Endodermal cell (in vitro differentiated cells): ENCODE measurements at regions not wholly inside any gene's neighbourhood (a gene's known extent, or its start where the extent isn't known, plus 50 kb on each side); places are given as distances from the start of the nearest gene placed in this dataset.

ENCODE experiments used
- DNase-seq: peaks from one replicate; pipeline ENCODE4 v3.0.0-alpha.2; 2017
- H3K27ac ChIP-seq: 2 replicates; pipeline ENCODE4 v1.5.1; 2013; ENCODE audit warnings: mild to moderate bottlenecking, low read depth, low read length, moderate library complexity
- H3K27me3 ChIP-seq: 2 replicates; pipeline ENCODE4 v1.6.1; 2013; ENCODE audit warnings: mild to moderate bottlenecking, low read length, moderate library complexity; ENCODE audit not compliant: insufficient read depth, control insufficient read depth, poor library complexity, severe bottlenecking
- H3K36me3 ChIP-seq: 2 replicates; pipeline ENCODE4 v1.7.0; 2013; ENCODE audit warnings: mild to moderate bottlenecking, low read length, moderate library complexity; ENCODE audit not compliant: control insufficient read depth, insufficient read depth
- H3K4me1 ChIP-seq: one replicate; pipeline ENCODE4 v1.7.0; 2013; ENCODE audit warnings: low read length; ENCODE audit not compliant: control insufficient read depth, insufficient read depth
- H3K4me3 ChIP-seq: 2 replicates; pipeline ENCODE4 v1.5.1; 2013; ENCODE audit warnings: mild to moderate bottlenecking, low read length, moderate library complexity
- H3K9ac ChIP-seq: 2 replicates; pipeline ENCODE4 v1.6.1; 2013; ENCODE audit warnings: mild to moderate bottlenecking, low read length, moderate library complexity; ENCODE audit not compliant: poor library complexity, severe bottlenecking; ENCODE audit errors: extremely low read depth
- H3K9me3 ChIP-seq: 2 replicates; pipeline ENCODE4 v1.6.1; 2013; ENCODE audit warnings: mild to moderate bottlenecking, low read length, moderate library complexity; ENCODE audit not compliant: control insufficient read depth
- H3K27ac Mint-ChIP-seq: 2 replicates; pipeline ENCODE4 v1.8.0; 2020; ENCODE audit warnings: mixed read lengths
- H3K27me3 Mint-ChIP-seq: 2 replicates; pipeline ENCODE4 v1.8.0; 2021; ENCODE audit warnings: mild to moderate bottlenecking, mixed read lengths; ENCODE audit not compliant: insufficient read depth
- H3K36me3 Mint-ChIP-seq: 2 replicates; pipeline ENCODE4 v1.8.0; 2020; ENCODE audit warnings: low read depth, mixed read lengths
- H3K4me1 Mint-ChIP-seq: 2 replicates; pipeline ENCODE4 v1.8.0; 2020; ENCODE audit warnings: mixed read lengths
- H3K4me3 Mint-ChIP-seq: 2 replicates; pipeline ENCODE4 v1.8.0; 2020; ENCODE audit warnings: mild to moderate bottlenecking, moderate library complexity, mixed read lengths
- H3K9me3 Mint-ChIP-seq: 2 replicates; pipeline ENCODE4 v1.8.0; 2020; ENCODE audit warnings: mild to moderate bottlenecking, mixed read lengths
- CTCF ChIP-seq: fragments of 200-600 bp; sonication (generic); conservative IDR thresholded peaks from 2 replicates; pipeline ENCODE4 v1.5.0; 2021; ENCODE audit warnings: antibody characterized with exemption, mild to moderate bottlenecking
- WGBS, 2 experiments: methylation state at CpG; one replicate each; pipeline versions ENCODE4 v1.1.5 to v1.1.7; 2013; ENCODE audit warnings: missing lambda C conversion rate in 2 of 2, mixed read lengths in 1 of 2; ENCODE audit not compliant: insufficient coverage in 1 of 2, insufficient read length in 1 of 2; 5-methylcytosine and 5-hydroxymethylcytosine counted together

GRCh38 chr2:145254291-145254690 is 734.4 kb upstream of the ZEB2 start:
- Mint-ChIP-seq H3K27ac (no peak overlapping the region), H3K9me3 (no peaks in the 10 kb centered on the region), H3K4me1 (no peaks in the 10 kb centered on the region), H3K36me3 (no peaks in the 10 kb centered on the region), H3K4me3 (no peak overlapping the region), H3K27me3 (no peaks in the 10 kb centered on the region)
- Histone ChIP-seq H3K9me3 (no peaks in the 10 kb centered on the region), H3K9ac (no peak overlapping the region), H3K27me3 (no peaks in the 10 kb centered on the region), H3K36me3 (no peaks in the 10 kb centered on the region), H3K4me3 (no peak overlapping the region), H3K4me1 (no peaks in the 10 kb centered on the region), H3K27ac (no peak overlapping the region)
- 90% methylated on average over 2 of the region's 2 CpGs; no CpG with 5 or more reads in 1 of the 2 experiments for WGBS, 2 experiments
- no peak for TF ChIP-seq CTCF
- no peak for DNase-seq

- Histone ChIP-seq H3K9me3 (no peaks in the 10 kb centered on the region), H3K4me1 (no peaks in the 10 kb centered on the region), H3K4me3 (no peak overlapping the region), H3K27ac (no peak overlapping the region), H3K9ac (no peak overlapping the region), H3K36me3 (no peaks in the 10 kb centered on the region), H3K27me3 (no peaks in the 10 kb centered on the region)
- TF ChIP-seq CTCF = no peak
- Mint-ChIP-seq H3K4me1 (no peaks in the 10 kb centered on the region), H3K4me3 (no peak overlapping the region), H3K36me3 (no peaks in the 10 kb centered on the region), H3K9me3 (no peaks in the 10 kb centered on the region), H3K27me3 (no peaks in the 10 kb centered on the region), H3K27ac (no peak overlapping the region)
- 92 to 100% methylated on average over 1 of the region's 1 CpG for WGBS, 2 experiments
- DNase-seq = no peak
Measured at GRCh38 chr2:145253492-145253891, 733.6 kb upstream of the ZEB2 start.

GRCh38 chr2:145245268-145245870 is 725.5 kb upstream of the ZEB2 start:
- H3K27ac ChIP-seq = no peak overlapping the region
- Mint-ChIP-seq H3K27me3 (no peaks in the 10 kb centered on the region), H3K27ac (no peak overlapping the region), H3K9me3 (no peaks in the 10 kb centered on the region), H3K4me3 (no peak overlapping the region), H3K36me3 (no peaks in the 10 kb centered on the region), H3K4me1 (no peaks in the 10 kb centered on the region)
- no peaks in the 10 kb centered on the region for H3K9me3 ChIP-seq
- no peak for DNase-seq
- WGBS, 2 experiments = 88% methylated on average over 4 of the region's 4 CpGs; no CpG with 5 or more reads in 1 of the 2 experiments
- H3K4me3 ChIP-seq = no peak overlapping the region
- H3K4me1 ChIP-seq = no peaks in the 10 kb centered on the region
- H3K36me3 ChIP-seq = no peaks in the 10 kb centered on the region
- H3K9ac ChIP-seq = no peak overlapping the region
- no peak for TF ChIP-seq CTCF
- H3K27me3 ChIP-seq = no peaks in the 10 kb centered on the region
